ENCODE measurements at regions not wholly inside any gene's neighbourhood (a gene's known extent, or its start where the extent isn't known, plus 50 kb on each side); places are given as distances from the start of the nearest gene placed in this dataset.

DNA sequence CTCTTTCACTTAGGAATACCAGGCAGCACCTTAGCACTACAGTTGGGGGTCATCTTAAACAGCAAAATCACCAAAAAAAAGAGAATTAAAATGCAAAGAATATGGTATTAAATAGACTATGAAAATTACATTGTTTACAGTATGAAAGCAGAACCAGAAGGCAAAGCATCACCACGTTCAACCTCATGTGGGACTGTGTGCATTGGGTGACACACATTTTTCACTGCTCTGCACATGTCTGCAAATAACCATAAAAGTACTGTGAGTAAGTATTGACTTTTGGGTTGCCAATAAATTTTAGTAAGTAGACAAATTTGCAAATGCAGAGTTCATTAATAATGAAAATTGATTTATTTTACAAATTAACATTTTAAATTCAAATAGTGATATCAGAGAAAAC is 232.1 kb upstream of the ZWINT start:
- TF ChIP-seq, protein P1, sequence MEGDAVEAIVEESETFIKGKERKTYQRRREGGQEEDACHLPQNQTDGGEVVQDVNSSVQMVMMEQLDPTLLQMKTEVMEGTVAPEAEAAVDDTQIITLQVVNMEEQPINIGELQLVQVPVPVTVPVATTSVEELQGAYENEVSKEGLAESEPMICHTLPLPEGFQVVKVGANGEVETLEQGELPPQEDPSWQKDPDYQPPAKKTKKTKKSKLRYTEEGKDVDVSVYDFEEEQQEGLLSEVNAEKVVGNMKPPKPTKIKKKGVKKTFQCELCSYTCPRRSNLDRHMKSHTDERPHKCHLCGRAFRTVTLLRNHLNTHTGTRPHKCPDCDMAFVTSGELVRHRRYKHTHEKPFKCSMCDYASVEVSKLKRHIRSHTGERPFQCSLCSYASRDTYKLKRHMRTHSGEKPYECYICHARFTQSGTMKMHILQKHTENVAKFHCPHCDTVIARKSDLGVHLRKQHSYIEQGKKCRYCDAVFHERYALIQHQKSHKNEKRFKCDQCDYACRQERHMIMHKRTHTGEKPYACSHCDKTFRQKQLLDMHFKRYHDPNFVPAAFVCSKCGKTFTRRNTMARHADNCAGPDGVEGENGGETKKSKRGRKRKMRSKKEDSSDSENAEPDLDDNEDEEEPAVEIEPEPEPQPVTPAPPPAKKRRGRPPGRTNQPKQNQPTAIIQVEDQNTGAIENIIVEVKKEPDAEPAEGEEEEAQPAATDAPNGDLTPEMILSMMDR (conservative IDR thresholded peaks at IDR 0.05; ENCODE audit: low read depth, low read length): no peak
- no peak for TF ChIP-seq EZH2 (IDR thresholded peaks at IDR 0.05; ENCODE audit: borderline replicate concordance, low read depth, low read length, poor library complexity, severe bottlenecking)
